HG03064 (cell line): ENCODE measurements at regions not wholly inside any gene's neighbourhood (a gene's known extent, or its start where the extent isn't known, plus 50 kb on each side); places are given as distances from the start of the nearest gene placed in this dataset.

Experiments used
- ATAC-seq: cut with Tn5 transposase; IDR thresholded peaks from one replicate; pipeline ENCODE4 v1.9.1; 2021; ENCODE audit warnings: low read depth; ENCODE audit not compliant: unreplicated experiment

DNA sequence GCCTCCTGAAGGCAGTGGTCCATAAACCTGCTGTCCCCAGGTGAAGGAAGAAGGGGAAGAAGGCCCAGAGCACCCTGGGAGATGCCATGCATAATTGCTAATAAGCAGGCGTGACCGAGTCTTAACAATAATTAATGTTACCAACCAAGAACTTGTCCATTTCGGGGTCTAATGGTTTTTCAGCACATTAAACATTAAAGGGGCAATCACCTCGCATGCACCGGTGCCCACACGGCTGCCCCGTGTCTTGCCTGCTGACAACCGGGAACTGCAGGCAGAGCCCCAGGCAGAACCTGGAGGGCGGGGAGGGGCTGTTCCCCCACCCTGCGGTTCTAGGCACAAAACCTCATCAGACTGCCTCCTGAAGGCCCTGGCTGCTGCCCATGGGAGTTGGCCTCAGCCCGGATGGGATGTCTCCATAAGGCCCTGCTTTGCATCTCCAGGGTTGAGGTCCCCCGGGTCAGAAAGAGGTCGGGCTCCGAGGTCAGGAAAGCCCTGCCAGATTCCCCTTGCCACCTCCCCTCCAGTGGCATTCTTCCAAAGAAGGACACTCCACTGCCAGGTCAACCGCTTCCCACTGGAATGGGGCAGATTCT is 169.0 kb downstream of the BUD13 start:
- ATAC-seq = no peak

DNA sequence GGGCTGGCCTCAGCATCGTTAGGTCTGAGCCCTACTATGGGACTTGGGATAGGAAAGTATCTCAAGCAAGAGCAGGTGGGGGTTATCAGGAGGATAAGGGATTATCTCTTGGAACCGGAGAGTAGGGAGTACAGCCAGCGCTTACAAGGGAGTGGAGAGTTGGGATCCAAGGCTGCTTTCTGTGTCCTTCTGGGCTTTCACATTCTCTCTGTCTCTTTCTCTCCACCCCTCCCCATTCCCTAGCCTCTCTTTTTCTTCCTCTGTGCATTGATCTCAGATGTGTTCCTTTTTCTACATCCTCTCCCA is 170.2 kb downstream of the BUD13 start:
- no peak for ATAC-seq

DNA sequence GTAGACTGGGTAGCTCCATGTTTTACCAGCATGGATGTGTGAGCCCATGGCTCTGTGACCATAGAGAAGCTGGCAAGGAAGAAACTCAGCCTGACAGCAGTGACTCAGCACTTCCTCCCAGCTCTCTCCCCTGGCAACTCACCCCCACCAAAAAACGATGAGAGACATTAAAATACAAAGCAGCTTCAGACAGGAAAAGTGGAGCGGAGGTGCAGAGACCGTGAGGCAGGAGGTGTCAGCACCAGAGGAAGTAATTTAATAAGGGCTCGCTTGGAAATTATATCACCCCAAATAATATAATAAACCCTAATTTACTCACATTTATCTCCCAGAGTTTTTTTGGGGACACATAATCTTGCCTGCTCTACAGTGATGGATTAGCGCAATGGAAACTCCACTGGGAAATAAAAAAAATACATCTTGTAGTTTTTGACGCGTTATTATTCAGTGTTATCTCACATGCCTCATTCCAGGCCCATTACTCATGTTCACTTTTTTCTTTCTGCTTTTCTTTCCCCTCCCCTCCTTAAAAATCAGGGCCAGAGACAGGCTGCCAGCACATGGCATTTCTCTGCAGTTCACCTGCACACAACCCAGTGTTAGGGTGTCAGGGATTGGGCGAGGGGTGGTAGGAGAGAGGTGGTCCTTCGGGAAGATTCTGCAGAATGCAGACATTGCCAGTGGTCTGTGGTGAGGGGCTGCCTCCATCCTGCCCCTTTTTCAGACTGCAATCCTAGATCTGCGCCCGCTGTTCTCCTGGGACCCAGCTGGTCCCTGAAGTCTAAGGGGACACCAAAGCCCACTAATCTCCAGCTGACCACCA is 170.8 kb downstream of the BUD13 start:
- ATAC-seq = no peak

DNA sequence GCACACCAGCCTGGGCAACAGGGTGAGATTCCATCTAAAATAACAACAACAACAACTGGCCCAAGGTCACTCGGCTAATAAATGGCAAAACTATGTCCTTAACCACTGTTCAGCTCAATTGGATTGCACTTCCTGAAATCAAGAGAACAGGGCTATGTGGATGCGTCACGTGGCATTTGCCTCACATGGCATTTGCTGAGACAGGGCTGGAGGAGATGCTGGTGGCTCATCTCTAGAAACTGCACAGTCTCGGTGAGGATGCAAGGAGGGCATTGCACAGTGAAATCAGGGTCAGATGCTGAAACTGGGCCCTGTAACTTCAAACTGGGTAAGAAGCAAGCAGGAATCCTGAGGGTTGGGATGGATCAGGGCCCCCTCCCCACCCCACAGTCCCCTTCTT is 171.9 kb downstream of the BUD13 start:
- no peak for ATAC-seq

DNA sequence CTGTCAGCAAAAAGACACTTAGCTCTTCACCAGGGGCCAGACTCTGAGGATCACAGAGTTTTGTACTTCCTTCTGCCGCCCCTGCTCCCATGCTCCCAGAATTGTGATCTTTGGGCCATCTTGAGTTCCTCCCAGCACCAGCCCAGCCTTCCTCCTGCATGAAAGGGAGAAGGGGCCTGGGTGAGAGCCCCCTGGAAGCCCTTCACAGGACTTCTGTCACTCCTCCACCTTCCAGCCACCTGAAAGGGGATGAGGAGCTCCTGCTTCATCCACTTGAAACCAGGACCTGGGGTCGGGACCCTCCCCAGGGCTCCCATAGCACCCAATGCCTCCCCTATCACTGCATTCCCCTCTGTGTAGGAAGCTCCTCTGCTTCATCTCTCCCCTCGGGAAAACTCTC is 174.2 kb downstream of the BUD13 start:
- no peak for ATAC-seq

DNA sequence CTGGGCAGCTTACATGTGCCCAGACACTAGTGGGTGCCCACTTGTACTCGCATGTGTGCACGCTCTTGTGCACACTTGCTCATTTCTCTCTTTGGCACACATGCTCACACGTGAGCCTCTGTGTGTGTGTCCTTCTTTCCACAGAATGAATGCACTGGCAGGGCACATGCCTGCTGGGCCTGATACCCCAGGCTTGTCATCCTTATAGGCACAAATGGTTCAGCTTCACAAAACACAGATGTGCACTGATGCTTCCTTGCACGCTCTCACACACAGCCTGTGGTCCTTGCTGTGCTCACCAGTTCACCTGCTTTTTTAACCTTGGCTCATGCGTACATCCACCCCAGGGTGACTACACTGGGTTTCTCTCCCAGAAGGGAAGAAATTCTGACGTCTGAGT is 174.8 kb downstream of the BUD13 start:
- no peak for ATAC-seq

DNA sequence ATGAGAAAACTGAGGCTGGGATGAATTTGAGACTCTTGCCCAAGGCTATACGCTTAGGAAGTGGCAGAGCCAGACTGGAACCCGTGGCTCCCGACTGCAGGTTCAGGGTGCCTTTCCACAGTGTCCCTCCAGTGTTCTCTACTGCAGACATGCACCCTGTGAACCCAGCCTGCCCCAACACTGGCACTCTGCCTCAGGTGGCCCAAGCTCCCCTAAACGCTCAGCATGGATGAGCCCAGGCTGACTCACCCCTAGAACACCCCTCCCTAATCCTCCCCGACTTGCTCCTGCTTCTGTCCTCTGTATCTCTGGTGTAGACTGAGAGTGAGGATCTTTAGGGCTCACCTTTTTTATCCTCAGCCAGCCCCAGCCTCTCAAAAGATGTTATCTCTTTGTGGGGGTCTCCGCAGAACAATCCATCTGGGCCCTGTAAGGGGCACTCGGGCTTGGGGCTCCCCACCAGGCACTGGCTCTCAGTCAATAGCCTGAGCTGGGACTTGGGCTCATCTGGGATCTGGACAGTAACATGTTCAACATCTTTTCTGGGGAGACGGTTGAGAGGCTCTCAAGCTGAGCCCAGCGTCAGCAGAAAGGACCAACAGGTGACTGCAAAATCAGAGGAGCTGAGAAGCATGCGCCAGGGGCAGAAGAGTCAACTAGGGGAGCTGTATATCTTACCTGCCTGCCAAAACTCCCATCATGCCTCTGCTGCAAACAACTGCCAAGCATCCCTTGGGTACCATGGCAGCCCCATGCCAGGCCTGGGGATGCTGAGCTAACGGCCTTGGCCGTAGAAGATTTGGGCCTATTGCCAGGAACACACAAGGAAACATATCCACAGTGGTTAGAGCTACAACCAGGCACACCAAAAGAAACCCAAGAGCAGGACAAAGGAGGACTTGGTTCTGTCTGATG is 176.2 kb downstream of the BUD13 start:
- no peak for ATAC-seq

DNA sequence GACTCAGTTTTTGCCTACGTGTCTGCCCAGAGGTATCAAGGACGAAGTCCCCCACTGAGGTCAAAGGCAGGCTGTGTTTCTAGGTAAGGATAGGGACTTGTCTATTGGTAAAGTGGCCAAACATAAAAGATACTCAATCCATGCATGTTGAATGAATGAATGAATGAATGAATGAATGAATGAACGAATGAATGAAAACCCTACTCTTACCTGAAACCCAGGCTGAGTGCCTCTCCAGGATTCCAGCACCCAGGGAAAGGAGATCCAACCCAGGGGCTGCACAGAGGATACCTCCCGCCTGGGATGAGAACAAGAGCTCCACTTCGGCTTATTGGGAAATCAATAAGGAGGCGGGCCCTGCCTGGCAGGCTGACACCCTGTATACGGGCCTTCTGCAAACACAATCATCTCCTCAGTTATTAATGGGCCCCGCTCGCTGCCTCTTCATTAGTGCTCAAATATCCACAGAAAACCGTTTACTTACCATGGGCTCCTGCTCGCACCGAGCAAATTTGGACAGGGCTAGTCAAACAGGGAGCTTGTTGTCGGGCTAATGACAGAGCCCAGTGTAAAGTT is 177.4 kb downstream of the BUD13 start:
- no peak for ATAC-seq

DNA sequence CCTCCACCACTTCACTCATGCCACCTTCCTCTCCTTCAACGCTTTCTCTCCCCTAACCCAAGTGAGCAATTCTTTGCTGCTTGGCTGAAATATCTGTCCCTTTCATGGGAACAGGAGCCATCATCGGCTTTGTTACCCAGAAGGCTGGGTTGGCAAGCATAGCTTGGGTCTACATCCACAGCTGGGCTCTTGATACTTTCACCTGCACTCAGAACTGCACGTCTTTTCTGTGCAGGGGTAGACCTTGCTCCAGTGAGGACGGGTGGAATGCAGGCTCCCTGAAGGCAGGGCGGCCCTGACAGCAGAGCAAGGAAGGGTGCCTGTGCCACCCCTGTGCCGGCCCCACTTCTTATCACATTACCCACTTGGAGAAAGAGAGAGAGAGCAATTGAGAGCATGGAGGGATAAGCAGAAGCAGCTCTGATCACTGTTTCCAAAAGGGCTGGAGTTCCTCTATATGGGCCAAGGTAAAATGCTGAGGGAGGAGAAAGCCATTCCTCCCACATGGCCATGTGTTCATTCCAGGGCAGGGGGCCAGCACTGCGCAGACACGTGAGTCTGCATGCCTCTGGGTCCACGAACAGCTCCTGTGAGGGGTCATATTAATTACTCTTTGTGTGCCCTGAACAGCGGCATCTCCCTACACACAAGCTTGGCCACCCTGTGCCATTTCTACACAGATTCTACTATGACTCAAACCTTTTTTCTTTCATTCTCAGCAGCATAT is 181.8 kb downstream of the BUD13 start:
- no peak for ATAC-seq

DNA sequence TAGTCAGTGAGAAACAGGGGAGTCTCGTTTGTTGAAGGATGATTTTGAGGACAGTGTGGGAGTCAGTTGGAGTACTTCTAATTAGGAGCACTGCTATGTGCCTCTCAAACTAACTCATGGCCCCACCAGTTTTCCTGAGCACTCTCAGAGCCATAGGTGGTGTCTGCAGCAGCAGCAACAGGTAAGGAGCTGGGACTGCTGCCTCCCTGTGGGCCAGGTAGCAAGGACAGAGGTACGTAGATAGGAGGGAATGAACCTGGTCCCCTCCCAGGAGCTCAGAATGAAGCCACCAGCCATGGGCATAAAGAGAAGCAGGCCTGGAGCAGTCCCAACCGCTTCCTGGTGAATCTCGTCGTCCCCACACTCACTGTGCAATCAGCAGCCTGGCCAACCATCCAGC is 183.4 kb downstream of the BUD13 start:
- ATAC-seq = no peak

DNA sequence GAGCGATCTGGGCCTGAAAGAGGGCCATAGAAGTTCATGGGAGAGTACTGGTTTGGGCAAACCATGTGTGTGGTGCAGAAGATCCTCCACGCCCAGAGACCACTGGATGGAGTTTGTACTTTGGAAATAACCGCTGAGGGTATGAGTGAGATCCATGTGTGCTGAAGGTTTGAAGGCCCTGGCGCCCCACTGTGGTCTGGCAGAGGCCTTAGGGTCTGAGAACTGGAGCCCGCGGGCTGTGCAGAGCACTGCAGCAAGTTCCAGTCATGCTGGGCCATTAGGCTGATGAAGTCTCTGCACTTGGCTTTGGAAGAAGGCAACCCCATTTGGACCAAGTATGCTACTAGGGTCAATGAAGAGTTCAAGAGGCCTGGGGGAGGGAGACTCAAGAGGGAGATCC is 186.4 kb downstream of the BUD13 start:
- no peak for ATAC-seq

DNA sequence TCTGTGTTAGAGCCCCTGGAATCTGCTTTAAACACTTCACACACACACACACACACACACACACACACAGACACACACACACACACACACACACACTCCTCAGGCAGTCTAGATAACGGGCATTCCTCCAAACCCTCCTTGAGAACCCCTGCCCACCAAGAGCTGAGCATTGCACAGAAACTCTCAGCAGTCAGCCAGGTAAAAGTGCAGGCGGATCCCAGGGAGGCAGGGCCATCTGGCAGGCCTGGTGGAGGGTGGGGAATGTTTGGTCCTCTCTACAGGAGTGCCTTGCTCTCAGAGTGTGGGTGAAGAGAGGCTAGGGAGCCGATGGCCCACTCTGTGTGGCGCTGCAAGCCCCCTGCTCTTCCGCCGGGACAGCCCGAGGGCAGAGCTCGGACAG is 190.2 kb downstream of the BUD13 start:
- no peak for ATAC-seq

DNA sequence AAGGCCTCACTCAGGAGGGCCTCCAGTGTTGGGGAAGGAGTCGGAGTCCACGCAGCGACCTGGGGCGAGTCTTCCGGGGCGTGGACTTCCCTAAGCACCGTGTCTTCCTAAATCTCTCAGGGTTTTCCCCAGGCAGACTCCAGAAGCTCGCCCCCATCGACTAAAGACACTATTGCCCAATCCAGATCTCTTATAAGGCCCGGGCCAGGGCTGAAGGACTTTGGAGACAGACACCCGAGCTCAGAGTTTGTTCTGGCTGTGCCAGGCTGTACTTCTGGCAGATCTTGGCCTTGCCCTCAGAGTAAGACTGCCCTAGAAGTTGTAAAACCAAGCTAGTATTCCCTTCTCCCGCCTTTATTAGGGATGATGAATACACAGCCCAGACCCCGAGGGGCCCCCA is 191.4 kb downstream of the BUD13 start:
- no peak for ATAC-seq

DNA sequence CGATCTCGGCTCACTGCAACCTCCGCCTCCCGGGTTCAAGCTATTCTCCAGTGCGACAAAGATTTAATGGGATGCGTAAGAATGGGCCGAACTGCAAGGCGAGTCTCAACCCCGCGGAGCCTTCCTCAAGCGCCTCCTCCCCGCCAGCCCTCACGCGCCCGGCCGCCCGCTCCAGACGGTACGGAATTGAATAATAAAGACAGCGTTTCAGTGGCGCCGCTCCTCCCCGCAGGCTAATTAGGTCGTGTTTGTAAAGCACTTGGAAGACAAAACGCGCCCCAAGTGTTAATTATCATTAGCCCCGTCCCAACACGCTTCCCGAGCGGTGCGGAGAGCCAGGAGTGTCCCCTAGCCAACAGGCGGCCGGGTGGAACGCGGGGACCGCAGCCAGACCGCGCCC is 192.0 kb downstream of the BUD13 start:
- ATAC-seq = no peak

DNA sequence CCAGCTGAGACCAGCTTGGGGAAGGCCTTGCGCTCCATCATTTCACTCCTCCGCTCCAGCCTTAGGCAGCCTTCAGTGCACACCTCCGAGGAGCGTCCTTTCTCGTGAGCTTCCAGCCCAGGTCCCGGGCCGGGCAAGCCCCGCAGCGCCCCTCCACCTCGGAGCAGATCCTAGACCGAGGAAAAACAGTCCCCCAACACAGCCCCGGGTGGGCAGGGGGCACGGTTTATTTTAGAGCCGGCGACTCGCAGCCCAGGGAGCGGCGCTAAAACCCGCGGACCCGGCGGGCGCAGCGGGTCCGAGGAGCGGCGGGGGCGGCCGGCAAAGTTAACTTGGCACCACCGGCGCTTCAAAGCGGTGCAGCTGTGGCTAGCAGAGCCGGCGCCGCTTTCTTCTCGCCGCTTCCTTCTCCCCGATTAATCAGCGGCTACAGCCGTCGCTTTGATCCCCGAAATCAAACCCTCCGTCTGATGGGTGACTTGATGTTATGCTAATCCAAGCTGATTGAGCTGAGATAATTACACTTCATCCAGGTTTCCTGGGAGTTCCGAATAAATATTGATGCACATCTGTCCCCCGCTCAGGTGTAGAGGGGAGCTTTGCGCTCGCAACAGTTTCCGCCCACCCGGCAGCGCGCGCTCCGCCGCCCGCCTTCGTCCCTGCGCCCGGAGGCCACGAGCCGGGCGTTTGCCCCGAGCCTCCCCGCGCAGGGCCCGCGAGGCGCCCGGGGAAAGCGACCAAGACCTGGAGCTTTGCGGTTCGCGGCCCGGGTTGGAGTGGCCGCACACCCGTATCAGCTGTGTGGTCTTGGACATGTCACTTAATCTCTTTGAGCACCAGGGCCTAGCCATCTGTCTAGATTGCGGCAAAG is 192.7 kb downstream of the BUD13 start:
- no peak for ATAC-seq

DNA sequence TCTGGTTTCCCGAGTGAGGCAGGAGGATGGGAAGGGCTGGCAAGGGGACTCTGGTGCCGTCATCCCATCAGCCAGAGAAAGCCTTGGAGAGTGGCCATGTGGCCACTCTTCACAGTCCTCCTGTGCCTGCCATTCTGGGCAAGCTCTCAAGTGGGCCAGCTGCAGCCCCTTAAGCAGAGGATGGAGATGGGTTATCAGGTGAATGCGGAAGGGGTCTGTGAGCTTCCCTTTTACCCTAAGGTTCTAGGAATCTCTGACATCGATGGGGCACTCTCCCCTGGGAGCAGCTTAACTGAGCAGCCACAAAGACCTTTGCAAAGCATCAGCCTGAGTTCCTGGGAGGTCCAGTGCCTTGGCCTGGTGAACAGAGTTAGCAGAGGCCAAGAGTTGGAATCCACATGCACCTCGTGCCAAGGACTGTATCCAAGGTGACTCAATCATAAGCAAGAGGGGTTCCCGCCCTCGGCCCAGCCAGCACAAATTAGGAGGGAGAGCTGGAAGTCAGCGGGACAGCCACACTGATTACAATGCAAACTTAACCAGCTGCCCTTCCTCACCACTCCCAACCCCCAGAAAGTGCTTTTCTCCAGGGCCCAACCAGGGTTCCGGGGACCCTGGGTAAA is 193.6 kb downstream of the BUD13 start:
- ATAC-seq = no peak

DNA sequence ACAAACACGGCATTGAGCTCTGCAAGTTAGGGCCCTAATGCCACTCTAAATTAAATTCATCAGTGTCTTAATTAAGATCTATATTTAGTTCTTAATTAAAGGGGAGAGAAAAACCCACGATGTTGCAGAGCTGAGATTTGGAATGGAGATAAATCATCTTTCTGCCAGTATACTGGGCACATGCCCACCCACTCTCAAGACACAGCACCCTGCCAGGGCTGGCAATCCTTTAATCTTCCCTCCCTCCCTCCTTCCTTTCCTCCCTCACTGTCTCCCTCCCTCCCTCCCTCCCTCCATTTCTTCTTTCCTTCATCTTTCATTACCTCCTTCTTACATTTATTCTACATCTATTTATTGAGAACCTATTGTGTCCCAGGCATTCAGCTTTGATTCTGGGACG is 194.8 kb downstream of the BUD13 start:
- ATAC-seq = no peak

DNA sequence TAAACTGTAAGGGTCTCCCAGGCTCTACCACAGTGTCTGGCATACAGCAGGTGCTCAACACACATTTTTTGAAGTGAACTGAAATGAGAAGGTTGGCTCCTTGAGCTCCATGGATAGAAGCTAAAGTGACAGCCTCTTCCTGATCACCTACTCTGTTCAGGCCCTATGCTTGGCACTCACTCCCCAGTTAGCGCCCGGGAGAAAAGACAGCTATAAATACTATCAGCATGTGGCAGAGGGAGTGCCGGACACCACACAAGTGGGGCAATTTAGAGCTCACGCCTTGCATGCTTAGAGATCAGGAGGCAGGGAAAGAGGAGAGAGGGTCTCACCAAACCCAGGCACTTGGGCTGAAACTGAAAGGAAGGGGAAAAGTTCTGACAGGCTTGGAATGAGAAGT is 195.5 kb downstream of the BUD13 start:
- ATAC-seq = no peak

DNA sequence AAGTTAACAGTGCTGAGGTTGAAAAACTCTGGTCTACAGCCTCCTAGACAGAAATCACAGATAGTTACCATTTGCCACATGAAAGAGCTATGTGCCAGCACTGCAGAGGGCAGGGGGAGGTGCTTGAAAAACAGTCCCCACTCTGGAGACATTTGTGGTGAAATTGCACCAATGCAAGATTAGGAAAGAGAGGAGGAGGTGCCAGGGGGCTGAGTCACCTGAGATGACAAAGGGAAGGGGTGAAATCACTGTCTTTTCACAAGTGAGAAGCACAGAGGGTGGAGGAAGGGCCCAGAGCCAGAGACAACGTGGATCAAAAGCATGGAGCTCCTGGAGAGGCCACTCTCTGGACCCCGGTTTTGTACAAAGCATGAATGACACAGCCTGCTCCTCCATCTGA is 196.3 kb downstream of the BUD13 start:
- ATAC-seq = no peak
